Mesendoderm (in vitro differentiated cells): ENCODE measurements at regions not wholly inside any gene's neighbourhood (a gene's known extent, or its start where the extent isn't known, plus 50 kb on each side); places are given as distances from the start of the nearest gene placed in this dataset.
A peak's percentile ranks its signal among the peaks of the same experiment; 100 is the strongest.
"Not testable (repeated sequence)": the region's sequence is repeated elsewhere in the genome, so short reads cannot be mapped to it uniquely, and the experiment has no call there.

ENCODE experiments used
- DNase-seq: peaks from one replicate; pipeline ENCODE4 v3.0.0; 2013
- H2AK5ac ChIP-seq: 2 replicates; pipeline ENCODE4 v1.6.1; 2013; ENCODE audit warnings: low read length, inconsistent platforms
- H2BK120ac ChIP-seq: 2 replicates; pipeline ENCODE4 v1.6.1; 2013; ENCODE audit warnings: low read depth, mild to moderate bottlenecking, low read length, moderate library complexity, mixed read lengths
- H2BK15ac ChIP-seq: replicated peaks from 2 replicates; pipeline ENCODE4 v1.6.1; 2013; ENCODE audit warnings: low read depth, mild to moderate bottlenecking, moderate library complexity
- H2BK5ac ChIP-seq: 2 replicates; pipeline ENCODE4 v1.6.1; 2013; ENCODE audit warnings: low read length, inconsistent platforms
- H3K18ac ChIP-seq: 2 replicates; pipeline ENCODE4 v1.6.1; 2013; ENCODE audit warnings: mild to moderate bottlenecking, low read length, mixed read lengths
- H3K23ac ChIP-seq: one replicate; pipeline ENCODE4 v1.6.1; 2013; ENCODE audit warnings: low read length
- H3K27ac ChIP-seq: 2 replicates; pipeline ENCODE4 v1.5.1; 2013; ENCODE audit warnings: low read depth, mild to moderate bottlenecking, inconsistent platforms, low read length, moderate library complexity
- H3K27me3 ChIP-seq: 2 replicates; pipeline ENCODE4 v1.6.1; 2013; ENCODE audit warnings: low read length, control low read depth, mild to moderate bottlenecking, inconsistent platforms; ENCODE audit not compliant: insufficient read depth, poor library complexity
- H3K36me3 ChIP-seq: 2 replicates; pipeline ENCODE4 v1.6.1; 2013; ENCODE audit warnings: low read length, inconsistent platforms; ENCODE audit not compliant: control insufficient read depth, insufficient read depth
- H3K4ac ChIP-seq: one replicate; pipeline ENCODE4 v1.6.1; 2013; ENCODE audit warnings: low read depth, mild to moderate bottlenecking, low read length, moderate library complexity
- H3K4me1 ChIP-seq: 2 replicates; pipeline ENCODE4 v1.6.1; 2013; ENCODE audit warnings: low read depth, low read length, inconsistent platforms; ENCODE audit not compliant: control insufficient read depth
- H3K4me2 ChIP-seq: 2 replicates; pipeline ENCODE4 v1.6.1; 2013; ENCODE audit warnings: low read length
- H3K4me3 ChIP-seq: 2 replicates; pipeline ENCODE4 v1.5.1; 2013; ENCODE audit warnings: mild to moderate bottlenecking, low read length
- H3K56ac ChIP-seq: one replicate; pipeline ENCODE4 v1.6.1; 2013; ENCODE audit warnings: low read length
- H3K79me1 ChIP-seq: 2 replicates; pipeline ENCODE4 v1.6.1; 2013; ENCODE audit warnings: low read length, inconsistent platforms
- H3K79me2 ChIP-seq: 2 replicates; pipeline ENCODE4 v1.6.1; 2013; ENCODE audit warnings: mild to moderate bottlenecking, low read length; ENCODE audit not compliant: control insufficient read depth, insufficient read depth
- H3K9ac ChIP-seq: 2 replicates; pipeline ENCODE4 v1.6.1; 2013; ENCODE audit warnings: low read length, inconsistent platforms
- H4K5ac ChIP-seq: one replicate; pipeline ENCODE4 v1.6.1; 2013; ENCODE audit warnings: low read length
- H4K8ac ChIP-seq: one replicate; pipeline ENCODE4 v1.6.1; 2013; ENCODE audit warnings: low read depth, mild to moderate bottlenecking, control low read depth, low read length, moderate library complexity
- WGBS: extraction: QIAGEN DNeasy Blood & Tissue Kit; methylation state at CpG from one replicate; pipeline ENCODE4 v1.1.7; 2013; ENCODE audit warnings: low lambda C conversion rate, missing lambda C conversion rate; ENCODE audit not compliant: insufficient coverage; ENCODE audit errors: extremely low coverage; 5-methylcytosine and 5-hydroxymethylcytosine counted together

DNA sequence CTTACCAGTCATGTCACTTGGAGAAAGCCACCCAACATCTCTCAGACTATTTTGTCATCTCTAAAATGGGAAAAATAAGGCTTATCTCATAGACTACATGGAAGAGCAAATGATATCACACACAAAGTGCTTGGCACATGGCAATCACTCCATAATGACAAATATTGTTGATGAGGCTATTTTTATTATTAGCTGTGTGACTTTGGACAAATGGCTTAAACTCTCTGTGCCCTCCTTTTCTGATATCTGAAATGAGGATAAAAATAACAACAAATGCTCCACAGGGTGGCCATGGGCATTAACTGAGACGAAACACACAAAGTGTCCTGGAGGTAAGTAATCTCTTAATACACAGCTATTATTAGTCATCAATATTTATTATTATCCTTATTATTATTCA lies 125.5 kb upstream of the HAND1 start:
- Histone ChIP-seq H3K27ac (no peak overlapping the region), H2BK15ac (no peak overlapping the region), H3K4me2 (no peak overlapping the region), H2AK5ac (no peak overlapping the region), H3K18ac (no peak overlapping the region), H3K36me3 (no peaks in the 10 kb centered on the region), H4K8ac (no peak overlapping the region), H3K9ac (no peak overlapping the region), H3K4ac (no peak overlapping the region), H3K4me1 (peaks cover 20% of the 10 kb centered on the region), H2BK5ac (no peak overlapping the region), H4K5ac (no peak overlapping the region), H2BK120ac (no peak overlapping the region), H3K23ac (no peak overlapping the region), H3K27me3 (no peaks in the 10 kb centered on the region), H3K79me1 (no peaks in the 10 kb centered on the region), H3K79me2 (no peaks in the 10 kb centered on the region), H3K4me3 (no peak overlapping the region), H3K56ac (no peak overlapping the region)
- WGBS, result no CpG with 5 or more reads among the region's 1 CpG
- no peak for DNase-seq

DNA sequence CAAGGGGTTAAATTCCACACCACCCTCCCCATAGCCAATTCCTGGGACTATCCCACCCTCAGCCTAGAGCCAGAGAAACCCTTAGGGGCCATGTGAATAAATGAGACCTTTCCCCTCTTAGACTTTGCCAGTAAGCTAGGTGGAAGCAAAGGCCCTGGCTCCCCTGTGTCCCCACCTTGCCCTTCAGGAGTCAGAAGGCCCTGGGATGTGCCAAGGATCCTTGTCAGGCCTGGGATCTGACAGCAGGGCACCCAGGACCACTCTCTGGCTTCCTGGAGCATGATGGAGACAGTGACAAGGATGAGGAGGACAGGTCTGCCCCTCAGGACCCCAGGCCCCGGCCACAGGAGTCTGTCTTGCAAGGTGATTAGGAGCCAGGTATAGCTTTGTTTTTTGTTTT lies 125.0 kb upstream of the HAND1 start:
- DNase-seq, result no peak
- H2BK5ac ChIP-seq, result no peak overlapping the region
- no peak overlapping the region for H4K5ac ChIP-seq
- H3K79me2 ChIP-seq, result no peaks in the 10 kb centered on the region
- H3K27ac ChIP-seq, result no peak overlapping the region
- H3K27me3 ChIP-seq, result no peaks in the 10 kb centered on the region
- H3K23ac ChIP-seq, result no peak overlapping the region
- peak overlapping the region; percentile 2 for H3K56ac ChIP-seq
- peaks cover 17% of the 10 kb centered on the region for H3K4me1 ChIP-seq
- H2BK120ac ChIP-seq, result peak overlapping the region; percentile 8
- H3K18ac ChIP-seq, result no peak overlapping the region
- no CpG with 5 or more reads among the region's 1 CpG for WGBS
- no peaks in the 10 kb centered on the region for H3K36me3 ChIP-seq
- no peak overlapping the region for H4K8ac ChIP-seq
- H3K79me1 ChIP-seq, result no peaks in the 10 kb centered on the region
- H2AK5ac ChIP-seq, result no peak overlapping the region
- no peak overlapping the region for H3K9ac ChIP-seq
- H3K4ac ChIP-seq, result peak overlapping the region; percentile 8
- no peak overlapping the region for H2BK15ac ChIP-seq
- no peak overlapping the region for H3K4me3 ChIP-seq
- no peak overlapping the region for H3K4me2 ChIP-seq

DNA sequence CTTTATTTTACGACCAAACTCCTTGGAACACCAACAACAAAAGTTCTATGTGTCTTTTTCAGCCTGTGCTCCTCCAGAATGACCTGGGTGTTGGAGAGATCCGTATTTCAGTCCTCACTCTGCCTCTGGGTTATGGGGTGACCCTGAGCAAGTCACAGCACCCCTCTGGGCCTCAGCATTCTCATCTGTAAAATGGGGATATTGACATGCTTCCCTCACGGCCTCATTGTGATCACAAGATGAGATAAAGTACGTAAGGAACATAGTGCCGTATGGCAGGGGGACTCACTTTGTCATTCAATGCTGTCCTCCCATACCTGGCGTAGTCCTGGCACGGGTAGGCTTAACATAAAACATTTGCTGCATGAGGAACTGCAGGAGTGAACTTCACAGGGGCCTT lies 123.0 kb upstream of the HAND1 start:
- Histone ChIP-seq H3K56ac (no peak overlapping the region), H4K8ac (no peak overlapping the region), H2BK15ac (no peak overlapping the region), H3K36me3 (no peaks in the 10 kb centered on the region), H3K27ac (no peak overlapping the region), H2BK120ac (no peak overlapping the region), H3K4me3 (no peak overlapping the region), H4K5ac (no peak overlapping the region), H3K18ac (no peak overlapping the region), H3K4me2 (no peak overlapping the region), H3K27me3 (no peaks in the 10 kb centered on the region), H2AK5ac (no peak overlapping the region), H2BK5ac (no peak overlapping the region), H3K79me2 (no peaks in the 10 kb centered on the region), H3K79me1 (no peaks in the 10 kb centered on the region), H3K23ac (no peak overlapping the region), H3K4ac (no peak overlapping the region), H3K4me1 (peaks cover 6% of the 10 kb centered on the region), H3K9ac (no peak overlapping the region)
- 100% methylated on average over 1 of the region's 7 CpGs for WGBS
- no peak for DNase-seq

DNA sequence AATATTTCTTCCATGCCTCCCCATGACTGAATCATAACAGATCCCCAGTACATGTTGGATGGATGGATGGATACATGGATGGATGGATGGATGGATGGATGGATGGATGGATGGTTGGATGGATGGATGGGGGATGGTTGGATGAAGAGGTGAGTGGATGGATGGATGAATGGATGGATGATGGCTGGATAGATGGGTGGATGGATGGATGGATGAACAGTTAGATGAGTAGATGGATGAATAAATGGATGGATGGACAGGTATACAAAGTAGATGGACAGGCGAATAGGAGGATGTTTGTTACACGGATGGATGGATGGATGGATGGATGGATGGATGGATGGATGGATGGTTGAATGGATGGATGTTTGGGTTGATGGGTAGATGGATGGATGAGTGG lies 120.0 kb upstream of the HAND1 start:
- Histone ChIP-seq H3K27me3 (no peaks in the 10 kb centered on the region), H3K27ac (no peak overlapping the region), H3K9ac (no peak overlapping the region), H3K4me2 (no peak overlapping the region), H3K18ac (no peak overlapping the region), H3K79me1 (no peaks in the 10 kb centered on the region), H2BK120ac (no peak overlapping the region), H3K23ac (no peak overlapping the region), H3K4me3 (no peak overlapping the region), H3K36me3 (no peaks in the 10 kb centered on the region), H2BK15ac (no peak overlapping the region), H3K4ac (no peak overlapping the region), H3K79me2 (no peaks in the 10 kb centered on the region), H4K5ac (no peak overlapping the region), H3K4me1 (no peaks in the 10 kb centered on the region), H3K56ac (no peak overlapping the region), H2AK5ac (no peak overlapping the region), H2BK5ac (no peak overlapping the region), H4K8ac (no peak overlapping the region)
- no peak for DNase-seq
- WGBS, result no CpG with 5 or more reads among the region's 2 CpGs

DNA sequence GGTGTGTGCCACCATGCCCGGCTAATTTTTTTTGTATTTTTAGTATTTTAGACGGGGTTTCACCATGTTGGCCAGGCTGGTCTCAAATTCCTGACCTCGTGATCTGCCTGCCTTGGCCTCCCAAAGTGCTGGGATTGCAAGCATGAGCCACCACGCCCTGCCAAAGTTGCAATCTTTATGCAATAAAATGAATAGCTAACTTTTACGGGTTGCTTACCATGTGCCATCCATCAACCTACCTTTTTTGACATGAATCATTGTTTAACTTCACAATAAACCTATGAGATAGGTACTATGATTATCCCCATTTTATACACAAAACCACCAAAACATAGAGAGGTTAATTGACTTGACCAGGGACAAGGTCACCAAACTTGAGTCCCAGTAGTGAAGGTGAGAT lies 118.8 kb upstream of the HAND1 start:
- not testable (repeated sequence) for H3K23ac ChIP-seq, H3K79me1 ChIP-seq
- no CpG with 5 or more reads among the region's 5 CpGs for WGBS

DNA sequence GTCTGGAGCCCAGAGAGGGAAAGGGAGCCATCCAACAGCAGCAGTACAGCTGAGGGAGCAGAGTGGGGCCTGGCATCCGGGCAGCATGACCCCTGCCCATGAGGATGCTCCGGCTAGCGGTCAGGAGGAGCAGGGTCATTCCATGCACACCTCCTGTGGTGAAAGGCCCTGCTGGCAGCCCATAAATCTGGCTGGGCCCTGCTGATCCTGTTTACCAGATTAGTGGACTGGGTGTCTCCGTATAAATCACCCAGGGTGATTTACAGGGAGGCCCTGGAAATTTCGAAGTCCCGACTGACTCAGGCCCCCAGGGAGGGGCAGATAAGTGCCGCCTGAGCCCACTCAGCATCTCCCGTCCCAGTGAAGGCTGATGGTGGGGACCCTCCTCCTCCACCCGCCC lies 117.6 kb upstream of the HAND1 start:
- Histone ChIP-seq H3K36me3 (no peaks in the 10 kb centered on the region), H2BK120ac (no peak overlapping the region), H3K9ac (no peak overlapping the region), H3K23ac (no peak overlapping the region), H3K4me2 (no peak overlapping the region), H2BK15ac (no peak overlapping the region), H2AK5ac (no peak overlapping the region), H3K27ac (no peak overlapping the region), H3K56ac (no peak overlapping the region), H2BK5ac (no peak overlapping the region), H3K4me1 (no peaks in the 10 kb centered on the region), H3K18ac (no peak overlapping the region), H4K8ac (no peak overlapping the region), H3K4ac (no peak overlapping the region), H3K79me1 (no peaks in the 10 kb centered on the region), H4K5ac (no peak overlapping the region), H3K4me3 (no peak overlapping the region), H3K79me2 (no peaks in the 10 kb centered on the region), H3K27me3 (no peaks in the 10 kb centered on the region)
- WGBS, result no CpG with 5 or more reads among the region's 9 CpGs
- no peak for DNase-seq

More for the DNA sequence above, 118.8 kb upstream of the HAND1 start:
- not testable (repeated sequence) for H3K27ac ChIP-seq, H2BK5ac ChIP-seq, H3K18ac ChIP-seq, H3K4me2 ChIP-seq, H4K8ac ChIP-seq, DNase-seq, H3K9ac ChIP-seq, H2BK120ac ChIP-seq, H3K4ac ChIP-seq, H3K4me1 ChIP-seq, H3K27me3 ChIP-seq, H3K79me2 ChIP-seq, H2BK15ac ChIP-seq, H3K56ac ChIP-seq, H3K36me3 ChIP-seq, H2AK5ac ChIP-seq, H4K5ac ChIP-seq, H3K4me3 ChIP-seq
